Mesothelial cell of epicardium (in vitro differentiated cells): ENCODE measurements at regions not wholly inside any gene's neighbourhood (a gene's known extent, or its start where the extent isn't known, plus 50 kb on each side); places are given as distances from the start of the nearest gene placed in this dataset.

Experiments used
- DNase-seq, 2 experiments: peaks; one replicate each; pipeline ENCODE4 v3.0.0; 2021; ENCODE audit warnings: low spot score in 2 of 2; ENCODE audit not compliant: unreplicated experiment in 2 of 2
- H3K27ac Mint-ChIP-seq: 2 replicates; pipeline ENCODE4 v1.8.0; 2021; ENCODE audit warnings: mixed read lengths
- H3K27me3 Mint-ChIP-seq: 2 replicates; pipeline ENCODE4 v1.8.0; 2021; ENCODE audit warnings: low read depth, mixed read lengths
- H3K36me3 Mint-ChIP-seq: 2 replicates; pipeline ENCODE4 v1.8.0; 2021; ENCODE audit warnings: mixed read lengths
- H3K4me1 Mint-ChIP-seq: 2 replicates; pipeline ENCODE4 v1.8.0; 2021; ENCODE audit warnings: mixed read lengths
- H3K4me3 Mint-ChIP-seq: 2 replicates; pipeline ENCODE4 v1.8.0; 2021; ENCODE audit warnings: mild to moderate bottlenecking, moderate library complexity, mixed read lengths
- H3K9me3 Mint-ChIP-seq: 2 replicates; pipeline ENCODE4 v1.8.0; 2021; ENCODE audit warnings: mixed read lengths
- TF ChIP-seq, protein P1 (sequence below): fragments of 200-600 bp; sonication (generic); IDR thresholded peaks from one replicate; pipeline ENCODE4 v1.5.0; 2021; ENCODE audit warnings: antibody characterized with exemption; ENCODE audit not compliant: unreplicated experiment

DNA sequence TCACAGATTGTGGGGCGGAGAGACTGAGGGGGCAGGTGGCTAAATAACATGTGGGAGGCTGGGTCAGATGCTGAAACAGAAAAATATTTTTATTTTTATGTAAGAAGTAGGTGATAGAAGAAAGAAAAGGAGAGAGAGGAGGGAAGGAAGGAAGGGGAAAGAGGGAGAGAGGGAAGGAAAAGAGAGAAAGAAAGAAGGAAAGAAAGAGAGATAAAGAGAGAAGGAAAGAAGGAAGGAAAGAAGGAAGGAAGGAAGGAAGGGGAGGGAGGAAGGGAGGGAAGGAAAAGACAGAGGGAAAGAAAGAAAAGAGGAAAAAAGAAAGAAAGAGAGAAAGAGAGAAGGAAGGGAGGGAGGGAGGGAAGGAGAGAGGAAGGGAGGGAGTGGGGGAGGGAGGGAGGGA lies 224.9 kb downstream of the UQCRFS1 start:
- TF ChIP-seq, protein P1, sequence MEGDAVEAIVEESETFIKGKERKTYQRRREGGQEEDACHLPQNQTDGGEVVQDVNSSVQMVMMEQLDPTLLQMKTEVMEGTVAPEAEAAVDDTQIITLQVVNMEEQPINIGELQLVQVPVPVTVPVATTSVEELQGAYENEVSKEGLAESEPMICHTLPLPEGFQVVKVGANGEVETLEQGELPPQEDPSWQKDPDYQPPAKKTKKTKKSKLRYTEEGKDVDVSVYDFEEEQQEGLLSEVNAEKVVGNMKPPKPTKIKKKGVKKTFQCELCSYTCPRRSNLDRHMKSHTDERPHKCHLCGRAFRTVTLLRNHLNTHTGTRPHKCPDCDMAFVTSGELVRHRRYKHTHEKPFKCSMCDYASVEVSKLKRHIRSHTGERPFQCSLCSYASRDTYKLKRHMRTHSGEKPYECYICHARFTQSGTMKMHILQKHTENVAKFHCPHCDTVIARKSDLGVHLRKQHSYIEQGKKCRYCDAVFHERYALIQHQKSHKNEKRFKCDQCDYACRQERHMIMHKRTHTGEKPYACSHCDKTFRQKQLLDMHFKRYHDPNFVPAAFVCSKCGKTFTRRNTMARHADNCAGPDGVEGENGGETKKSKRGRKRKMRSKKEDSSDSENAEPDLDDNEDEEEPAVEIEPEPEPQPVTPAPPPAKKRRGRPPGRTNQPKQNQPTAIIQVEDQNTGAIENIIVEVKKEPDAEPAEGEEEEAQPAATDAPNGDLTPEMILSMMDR = no peak
- DNase-seq = no peak
- Mint-ChIP-seq H3K4me1 (no peaks in the 10 kb centered on the region), H3K4me3 (no peak overlapping the region), H3K27me3 (peaks cover 23% of the 10 kb centered on the region), H3K36me3 (no peaks in the 10 kb centered on the region), H3K9me3 (peaks cover 5% of the 10 kb centered on the region), H3K27ac (no peak overlapping the region)

DNA sequence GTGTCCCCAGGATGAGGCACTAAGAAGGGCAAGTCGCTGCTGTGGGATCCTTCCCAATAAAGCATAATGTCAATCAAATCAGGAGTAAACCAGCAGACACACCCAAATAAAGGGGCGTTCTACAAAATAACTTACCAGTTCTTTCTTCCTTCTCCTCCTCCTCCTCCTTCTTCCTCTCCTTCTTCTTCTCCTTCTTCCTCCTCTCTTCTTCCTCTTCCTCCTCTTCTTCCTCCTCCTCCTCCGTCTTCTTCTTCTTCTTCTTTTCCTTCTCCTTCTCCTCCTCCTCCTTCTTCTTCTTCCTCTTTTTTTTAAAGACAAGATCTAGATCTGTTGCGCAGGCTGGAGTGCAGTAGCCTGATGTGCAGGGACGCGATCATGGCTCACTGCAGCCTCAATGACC lies 225.8 kb downstream of the UQCRFS1 start:
- no peaks in the 10 kb centered on the region for H3K4me1 Mint-ChIP-seq
- no peak overlapping the region for H3K4me3 Mint-ChIP-seq
- TF ChIP-seq, protein P1 = no peak
- no peaks in the 10 kb centered on the region for H3K36me3 Mint-ChIP-seq
- no peaks in the 10 kb centered on the region for H3K9me3 Mint-ChIP-seq
- H3K27me3 Mint-ChIP-seq = peaks cover 29% of the 10 kb centered on the region
- H3K27ac Mint-ChIP-seq = no peak overlapping the region
- DNase-seq = no peak

DNA sequence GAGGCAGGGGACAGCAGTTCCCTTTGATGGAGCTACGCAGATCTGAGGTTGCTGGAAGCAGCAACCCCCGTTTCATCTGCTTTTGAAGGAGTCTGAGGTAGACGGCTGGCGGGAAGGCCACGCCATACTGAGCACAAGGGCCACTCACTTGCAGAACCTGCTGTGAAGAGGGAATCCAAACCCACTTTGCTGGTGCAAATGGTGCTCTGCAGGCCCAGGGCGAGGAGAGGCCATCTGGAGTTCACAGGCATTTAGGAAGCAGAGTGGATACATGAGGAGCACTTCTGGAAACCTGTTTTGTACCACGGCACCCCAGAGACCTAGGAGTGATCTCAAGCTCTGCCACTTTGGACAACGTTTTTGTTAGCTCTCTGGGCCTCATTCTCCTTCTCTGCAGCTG lies 227.8 kb downstream of the UQCRFS1 start:
- no peak overlapping the region for H3K4me3 Mint-ChIP-seq

DNA sequence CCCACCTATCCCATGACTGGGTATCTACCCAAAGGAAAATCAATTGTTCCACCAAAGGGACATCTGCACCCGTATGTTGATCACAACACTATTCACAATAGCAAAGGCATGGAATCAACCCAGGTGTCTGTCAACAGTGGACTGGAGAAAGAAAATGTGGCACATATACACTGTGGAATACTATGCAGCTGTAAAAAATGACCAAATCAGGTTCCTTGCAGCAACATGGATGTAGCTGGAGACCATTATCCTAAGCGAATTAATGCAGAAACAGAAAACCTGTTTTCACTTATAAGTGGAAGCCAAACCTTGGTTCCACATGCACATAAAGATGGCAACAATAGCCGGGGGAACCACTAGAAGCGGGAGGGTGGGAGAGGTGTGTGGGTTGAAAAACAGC lies 228.6 kb downstream of the UQCRFS1 start:
- no peak overlapping the region for H3K27ac Mint-ChIP-seq
- peaks cover 3% of the 10 kb centered on the region for H3K4me1 Mint-ChIP-seq
- peaks cover 41% of the 10 kb centered on the region for H3K27me3 Mint-ChIP-seq
- no peaks in the 10 kb centered on the region for H3K9me3 Mint-ChIP-seq
- TF ChIP-seq, protein P1 = no peak
- no peaks in the 10 kb centered on the region for H3K36me3 Mint-ChIP-seq
- DNase-seq = no peak
- no peak overlapping the region for H3K4me3 Mint-ChIP-seq

More for the DNA sequence above, 227.8 kb downstream of the UQCRFS1 start:
- peaks cover 36% of the 10 kb centered on the region for H3K27me3 Mint-ChIP-seq
- no peaks in the 10 kb centered on the region for H3K9me3 Mint-ChIP-seq
- no peaks in the 10 kb centered on the region for H3K36me3 Mint-ChIP-seq
- TF ChIP-seq, protein P1 = no peak
- DNase-seq = no peak
- peaks cover 3% of the 10 kb centered on the region for H3K4me1 Mint-ChIP-seq
- no peak overlapping the region for H3K27ac Mint-ChIP-seq

DNA sequence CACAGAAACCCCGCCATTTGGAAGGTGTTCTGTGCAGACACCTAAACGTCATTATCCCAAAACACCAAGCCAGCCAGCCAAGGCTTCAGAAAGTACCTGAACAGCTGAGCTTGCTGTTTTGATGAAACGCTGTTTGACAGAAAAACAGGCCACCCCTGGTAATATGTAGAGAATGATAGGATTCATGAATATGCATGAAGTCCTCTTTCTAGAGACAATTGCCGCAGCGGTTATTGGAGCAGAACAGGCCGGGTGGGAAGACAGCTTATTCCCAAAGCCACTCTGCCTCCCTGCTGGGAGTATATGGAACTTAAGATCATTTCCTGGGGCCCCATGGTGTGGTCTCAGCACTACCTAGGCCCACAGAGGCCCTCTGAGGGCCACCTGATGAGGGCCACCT lies 229.5 kb downstream of the UQCRFS1 start:
- Mint-ChIP-seq H3K36me3 (no peaks in the 10 kb centered on the region), H3K4me3 (no peak overlapping the region), H3K27ac (no peak overlapping the region), H3K9me3 (no peaks in the 10 kb centered on the region), H3K4me1 (peaks cover 3% of the 10 kb centered on the region), H3K27me3 (peaks cover 39% of the 10 kb centered on the region)
- DNase-seq = no peak
- TF ChIP-seq, protein P1 = no peak

DNA sequence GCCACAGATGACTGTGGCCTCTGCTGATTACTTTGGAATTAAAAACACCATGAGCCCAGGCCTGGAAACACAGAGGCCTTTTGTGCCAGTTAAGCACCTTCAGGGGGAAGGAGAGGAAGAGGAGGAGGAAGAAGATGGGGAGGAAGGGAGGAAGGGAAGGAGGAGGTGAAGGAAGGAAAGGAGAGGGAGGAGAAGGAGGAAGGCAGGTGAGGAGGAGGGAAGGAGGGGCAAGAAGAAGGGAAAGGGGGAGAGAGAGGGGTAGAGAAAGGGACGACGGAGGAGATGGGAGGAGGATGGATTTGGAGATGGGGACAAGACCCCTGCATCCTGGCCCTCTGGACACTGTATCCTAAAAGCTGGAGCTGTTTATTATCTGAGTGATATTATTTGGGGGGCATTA lies 231.0 kb downstream of the UQCRFS1 start:
- no peak overlapping the region for H3K4me3 Mint-ChIP-seq
- H3K4me1 Mint-ChIP-seq = peaks cover 3% of the 10 kb centered on the region
- no peaks in the 10 kb centered on the region for H3K9me3 Mint-ChIP-seq
- peaks cover 39% of the 10 kb centered on the region for H3K27me3 Mint-ChIP-seq
- DNase-seq = no peak
- TF ChIP-seq, protein P1 = no peak
- no peaks in the 10 kb centered on the region for H3K36me3 Mint-ChIP-seq
- H3K27ac Mint-ChIP-seq = no peak overlapping the region
